GM12878 (cell line): ENCODE measurements at regions not wholly inside any gene's neighbourhood (a gene's known extent, or its start where the extent isn't known, plus 50 kb on each side); places are given as distances from the start of the nearest gene placed in this dataset.

Source experiments
- ATAC-seq: fragments of 200-7000 bp; cut with Tn5 transposase; 3 replicates; pipeline ENCODE4 v1.9.1; 2020; ENCODE audit warnings: mild to moderate bottlenecking, moderate library complexity
- BruUV-seq: library from RNA; stranded (reverse); fragments of 400-500 nt; replicated peaks from 2 replicates; lab custom pipeline; 2021; lab: Mats Ljungman, UMichigan
- CTCF ChIA-PET: fragments of 300-600 bp; sonication (Branson Sonifier 250); formaldehyde crosslinking; extraction: SDS; loops from one replicate; lab custom pipeline; 2021; ENCODE audit warnings: inconsistent platforms; lab: Yijun Ruan, JAX
- POLR2A ChIA-PET: fragments of 350-600 bp; formaldehyde crosslinking; extraction: SDS; loops from one replicate; lab custom pipeline; 2021; ENCODE audit warnings: inconsistent platforms; lab: Charles Lee
- RAD21 ChIA-PET: fragments of 300-600 bp; sonication (Branson Sonifier 250); formaldehyde crosslinking; loops from one replicate; lab custom pipeline; 2023; ENCODE audit warnings: antibody characterized with exemption; ENCODE audit not compliant: unreplicated experiment; lab: Charles Lee
- SMC1A ChIA-PET: fragments of 300-600 bp; sonication (Branson Sonifier 250); formaldehyde crosslinking; loops from one replicate; lab custom pipeline; 2023; ENCODE audit not compliant: unreplicated experiment, uncharacterized antibody; lab: Charles Lee
- DNase-seq: peaks from one replicate; pipeline ENCODE4 v3.0.0-alpha.2; 2011; ENCODE audit warnings: low read depth, low spot score
- FAIRE-seq: peaks from 3 replicates; lab custom pipeline; 2011; peaks lifted over from hg19 to GRCh38; lab: Jason Lieb, UNC
- H2AFZ ChIP-seq: 2 replicates; pipeline ENCODE4 v1.6.0; 2011; ENCODE audit warnings: low read depth, low read length, control low read depth; ENCODE audit not compliant: control insufficient read depth
- H3K27ac ChIP-seq: 2 replicates; pipeline ENCODE4 v1.5.1; 2011; ENCODE audit warnings: control low read depth; ENCODE audit not compliant: control insufficient read depth, insufficient read depth
- H3K27me3 ChIP-seq, 2 experiments: replicated peaks in 1 of 2; 2 replicates each; pipeline versions ENCODE4 v1.6.0 to v1.6.1; 2011; ENCODE audit warnings: low read length in 1 of 2; ENCODE audit not compliant: control insufficient read depth in 2 of 2, insufficient read depth in 2 of 2
- H3K36me3 ChIP-seq, 2 experiments: 2 replicates each; pipeline ENCODE4 v1.5.1; 2011; ENCODE audit warnings: low read length in 1 of 2; ENCODE audit not compliant: control insufficient read depth in 2 of 2, insufficient read depth in 2 of 2
- H3K4me1 ChIP-seq: 2 replicates; pipeline ENCODE4 v1.6.1; 2011; ENCODE audit warnings: mild to moderate bottlenecking, low read length, moderate library complexity, mixed read lengths; ENCODE audit not compliant: control insufficient read depth, insufficient read depth
- H3K4me2 ChIP-seq: 2 replicates; pipeline ENCODE4 v1.6.0; 2011; ENCODE audit warnings: control low read depth; ENCODE audit not compliant: control insufficient read depth, insufficient read depth
- H3K4me3 ChIP-seq: fragments of 200-600 bp; sonication (generic); 2 replicates; pipeline ENCODE4 v1.5.1; 2016
- H3K79me2 ChIP-seq: 2 replicates; pipeline ENCODE4 v1.6.0; 2011; ENCODE audit warnings: low read length; ENCODE audit not compliant: control insufficient read depth, insufficient read depth
- H3K9ac ChIP-seq: 2 replicates; pipeline ENCODE4 v1.8.0; 2011; ENCODE audit warnings: low read length, control low read depth, mixed read lengths; ENCODE audit not compliant: control insufficient read depth, insufficient read depth
- H3K9me3 ChIP-seq: replicated peaks from 3 replicates; pipeline ENCODE4 v1.5.1; 2011; ENCODE audit warnings: mild to moderate bottlenecking, low read length; ENCODE audit not compliant: control insufficient read depth, insufficient read depth
- H4K20me1 ChIP-seq: 2 replicates; pipeline ENCODE4 v1.6.0; 2011; ENCODE audit not compliant: control insufficient read depth, insufficient read depth
- BCL11A ChIP-seq: IDR thresholded peaks from 2 replicates; pipeline ENCODE4 v1.6.1; 2011; ENCODE audit warnings: low read depth, low read length
- ELK1 ChIP-seq: IDR thresholded peaks from 2 replicates; pipeline ENCODE4 v1.6.1; 2012; ENCODE audit warnings: low read depth, low read length, improper control_type of control experiment
- GABPA ChIP-seq: IDR thresholded peaks from 2 replicates; pipeline ENCODE4 v1.6.1; 2014; ENCODE audit warnings: antibody characterized with exemption, low read depth, mild to moderate bottlenecking, inconsistent platforms
- HDGF ChIP-seq: fragments of 450-650 bp; IDR thresholded peaks from 2 replicates; pipeline ENCODE4 v1.6.1; 2016; ENCODE audit warnings: antibody characterized with exemption
- IKZF1 ChIP-seq: fragments of 450-650 bp; conservative IDR thresholded peaks from 2 replicates; pipeline ENCODE4 v1.6.1; 2017; ENCODE audit warnings: antibody characterized with exemption, mild to moderate bottlenecking
- MEF2A ChIP-seq: IDR thresholded peaks from 2 replicates; pipeline ENCODE4 v1.6.1; 2011; ENCODE audit warnings: low read depth, mild to moderate bottlenecking, low read length, moderate library complexity; ENCODE audit not compliant: insufficient read depth
- POLR2AphosphoS2 ChIP-seq: IDR thresholded peaks from 2 replicates; pipeline ENCODE4 v1.6.1; 2011; ENCODE audit warnings: low read depth, mild to moderate bottlenecking, low read length, improper control_type of control experiment, moderate library complexity
- SREBF1 ChIP-seq: IDR thresholded peaks from 2 replicates; pipeline ENCODE4 v1.6.1; 2012; ENCODE audit warnings: mild to moderate bottlenecking, low read length
- TARDBP ChIP-seq: IDR thresholded peaks from 2 replicates; pipeline ENCODE4 v1.6.1; 2016; ENCODE audit warnings: borderline replicate concordance
- ZNF622 ChIP-seq: fragments of 450-650 bp; IDR thresholded peaks from 2 replicates; pipeline ENCODE4 v1.6.1; 2017; ENCODE audit warnings: mild to moderate bottlenecking, inconsistent platforms
- WGBS: methylation state at CpG from one replicate; pipeline ENCODE4 v1.1.6; 2016; ENCODE audit warnings: low lambda C conversion rate; ENCODE audit not compliant: insufficient replicate concordance, insufficient coverage; ENCODE audit errors: missing lambda C conversion rate; 5-methylcytosine and 5-hydroxymethylcytosine counted together
- in situ Hi-C: fragments of 300-500 bp; cut with MboI; formaldehyde crosslinking; loops from 9 replicates; pipeline ENCODE4 v1.14.3; 2018; ENCODE audit warnings: mixed read lengths
- intact Hi-C: fragments of 100-400 bp; cut with micrococcal nuclease; formaldehyde crosslinking; loops from one replicate; pipeline ENCODE4 v1.14.2; 2022; ENCODE audit not compliant: unreplicated experiment

- ATAC-seq = no peak
- H3K27ac ChIP-seq = no peak overlapping the region
- no peaks in the 10 kb centered on the region for H3K27me3 ChIP-seq
- intact Hi-C loops = no loop called here
- ChIA-PET RAD21 (no interaction called here), SMC1A (no interaction called here), CTCF (no interaction called here), POLR2A (no interaction called here)
- WGBS = 74% methylated on average over 4 of the region's 4 CpGs
- peaks cover 5% of the 10 kb centered on the region for H3K4me1 ChIP-seq
- H3K9ac ChIP-seq = no peak overlapping the region
- no peak for FAIRE-seq
- H3K9me3 ChIP-seq = no peaks in the 10 kb centered on the region; the same call in 2 of the 3 replicates
- no peak for DNase-seq
- no peak overlapping the region for H3K4me2 ChIP-seq
- H4K20me1 ChIP-seq = no peaks in the 10 kb centered on the region
- no peak overlapping the region for H2AFZ ChIP-seq
- no peaks in the 10 kb centered on the region for H3K36me3 ChIP-seq
- in situ Hi-C loops = no loop called here
- TF ChIP-seq SREBF1 = no peak
- TF ChIP-seq ZNF622 = no peak
- TF ChIP-seq HDGF = no peak
- no peaks in the 10 kb centered on the region for H3K79me2 ChIP-seq
- no TSS peak for BruUV-seq
- no peak overlapping the region for H3K4me3 ChIP-seq
These were observed 73.3 kb downstream of the GLYATL1 start for GRCh38 chr11:59012398-59013265.

- no peaks in the 10 kb centered on the region for H3K79me2 ChIP-seq
- WGBS = 74% methylated on average over 4 of the region's 4 CpGs
- FAIRE-seq = peak; percentile 35
- TF ChIP-seq POLR2AphosphoS2 = no peak
- TF ChIP-seq ELK1 = no peak
- TF ChIP-seq MEF2A = no peak
- TF ChIP-seq IKZF1 = no peak
- no peak for TF ChIP-seq GABPA
- no peak for TF ChIP-seq BCL11A
- TF ChIP-seq TARDBP = no peak
- TF ChIP-seq, all 136 proteins: peak for 0
- RAD21 ChIA-PET = no interaction called here
- H3K27me3 ChIP-seq = no peaks in the 10 kb centered on the region
- no peaks in the 10 kb centered on the region for H3K9me3 ChIP-seq
- CTCF ChIA-PET = interaction anchor here (1.5 kb wide), 1 partner anchor 133 kb away, joined by 3 read pairs; no protein-coding TSS in a partner anchor
- H3K4me2 ChIP-seq = no peak overlapping the region
- SMC1A ChIA-PET = no interaction called here
- POLR2A ChIA-PET = no interaction called here
- BruUV-seq = no TSS peak
- DNase-seq (no peak), ATAC-seq (no peak)
- H3K27ac ChIP-seq = no peak overlapping the region
- no peak overlapping the region for H2AFZ ChIP-seq
- in situ Hi-C loops = no loop called here
- no peaks in the 10 kb centered on the region for H3K36me3 ChIP-seq
- no peak overlapping the region for H3K4me3 ChIP-seq
- H3K9ac ChIP-seq = no peak overlapping the region
- H3K4me1 ChIP-seq = no peaks in the 10 kb centered on the region
- intact Hi-C loops = no loop called here
- no peaks in the 10 kb centered on the region for H4K20me1 ChIP-seq
These were observed 61.0 kb upstream of the GLYATL1B start for GRCh38 chr11:59025097-59025496.
